HEK293 (cell line): ENCODE measurements at regions not wholly inside any gene's neighbourhood (a gene's known extent, or its start where the extent isn't known, plus 50 kb on each side); places are given as distances from the start of the nearest gene placed in this dataset.
A peak's percentile ranks its signal among the peaks of the same experiment; 100 is the strongest.

ENCODE experiments used
- CTCF ChIA-PET: fragments of 350-600 bp; formaldehyde crosslinking; extraction: SDS; loops from one replicate; lab custom pipeline; 2021; ENCODE audit warnings: antibody characterized with exemption; lab: Yijun Ruan, JAX
- POLR2A ChIA-PET: fragments of 300-600 bp; formaldehyde crosslinking; extraction: SDS; loops from one replicate; lab custom pipeline; 2020; ENCODE audit warnings: antibody characterized with exemption, inconsistent platforms; lab: Yijun Ruan, JAX
- H3K27ac ChIP-seq: fragments of 200-500 bp; sonication (Bioruptor generic); 2 replicates; pipeline ENCODE4 v1.5.1; 2014; ENCODE audit warnings: low read depth, low read length, control low read depth, inconsistent platforms; ENCODE audit errors: extremely low read depth
- H3K36me3 ChIP-seq, 2 experiments: fragments of 200-500 bp in 1 of 2; sonication (Bioruptor generic) in 1 of 2; 1 replicate in 1 of 2; 2 replicates in 1 of 2; pipeline ENCODE4 v1.5.1; 2014 to 2017; ENCODE audit warnings: inconsistent platforms in 2 of 2, low read length in 2 of 2; ENCODE audit not compliant: control insufficient read depth in 2 of 2, insufficient read depth in 1 of 2
- H3K4me1 ChIP-seq: fragments of 200-500 bp; sonication (Bioruptor generic); 2 replicates; pipeline ENCODE4 v1.5.1; 2014; ENCODE audit warnings: mild to moderate bottlenecking, low read length, inconsistent platforms; ENCODE audit not compliant: control insufficient read depth, insufficient read depth
- H3K4me3 ChIP-seq: 2 replicates; pipeline ENCODE4 v1.5.1; 2011; ENCODE audit warnings: low read depth, mild to moderate bottlenecking, control low read depth, low read length, moderate library complexity
- H3K9me3 ChIP-seq: fragments of 200-500 bp; sonication (Bioruptor generic); 2 replicates; pipeline ENCODE4 v1.5.1; 2014; ENCODE audit warnings: low read depth, low read length, inconsistent platforms; ENCODE audit not compliant: control insufficient read depth, insufficient read depth
- GLIS1 ChIP-seq: fragments of 450-650 bp; formaldehyde crosslinking; IDR thresholded peaks from 2 replicates; pipeline ENCODE4 v1.5.1; 2016; ENCODE audit warnings: missing biosample characterization, missing genetic modification characterization
- HOXD13 ChIP-seq: sonication (generic); formaldehyde crosslinking; IDR thresholded peaks from 2 replicates; pipeline ENCODE4 v1.8.0; 2022; ENCODE audit warnings: missing genetic modification reagents, borderline replicate concordance
- IKZF3 ChIP-seq: fragments of 450-650 bp; IDR thresholded peaks from 2 replicates; pipeline ENCODE4 v1.5.0; 2018; ENCODE audit warnings: missing biosample characterization, mild to moderate bottlenecking, missing genetic modification characterization, moderate library complexity
- KLF8 ChIP-seq: fragments of 450-650 bp; formaldehyde crosslinking; IDR thresholded peaks from 2 replicates; pipeline ENCODE4 v1.5.1; 2016; ENCODE audit warnings: missing biosample characterization, missing genetic modification characterization
- SP2 ChIP-seq: fragments of 450-650 bp; formaldehyde crosslinking; IDR thresholded peaks from 2 replicates; pipeline ENCODE4 v1.5.1; 2016; ENCODE audit warnings: missing biosample characterization, missing genetic modification characterization
- TSHZ1 ChIP-seq: fragments of 450-650 bp; formaldehyde crosslinking; IDR thresholded peaks from 2 replicates; pipeline ENCODE4 v1.5.1; 2016; ENCODE audit warnings: missing biosample characterization, missing genetic modification characterization, borderline replicate concordance
- YY1 ChIP-seq: fragments of 450-650 bp; formaldehyde crosslinking; IDR thresholded peaks from 2 replicates; pipeline ENCODE4 v1.5.1; 2018; ENCODE audit warnings: missing biosample characterization, missing genetic modification characterization
- ZBTB20 ChIP-seq: fragments of 450-650 bp; formaldehyde crosslinking; IDR thresholded peaks from 2 replicates; pipeline ENCODE4 v1.5.1; 2016; ENCODE audit warnings: missing biosample characterization, missing genetic modification characterization
- ZBTB8A ChIP-seq: fragments of 450-650 bp; formaldehyde crosslinking; IDR thresholded peaks from 2 replicates; pipeline ENCODE4 v1.5.1; 2016; ENCODE audit warnings: missing biosample characterization, missing genetic modification characterization
- ZFP41 ChIP-seq: fragments of 450-650 bp; formaldehyde crosslinking; IDR thresholded peaks from 2 replicates; pipeline ENCODE4 v1.5.1; 2016; ENCODE audit warnings: missing biosample characterization, missing genetic modification characterization, borderline replicate concordance
- ZIC2 ChIP-seq: fragments of 450-650 bp; formaldehyde crosslinking; IDR thresholded peaks from 2 replicates; pipeline ENCODE4 v1.5.1; 2016; ENCODE audit warnings: missing biosample characterization, missing genetic modification characterization
- ZNF112 ChIP-seq: fragments of 450-650 bp; formaldehyde crosslinking; IDR thresholded peaks from 2 replicates; pipeline ENCODE4 v1.5.0; 2017; ENCODE audit warnings: missing biosample characterization, missing genetic modification characterization
- ZNF114 ChIP-seq: fragments of 450-650 bp; formaldehyde crosslinking; IDR thresholded peaks from 2 replicates; pipeline ENCODE4 v1.5.0; 2017; ENCODE audit warnings: missing biosample characterization, missing genetic modification characterization
- ZNF132 ChIP-seq: fragments of 450-650 bp; formaldehyde crosslinking; IDR thresholded peaks from 2 replicates; pipeline ENCODE4 v1.5.1; 2017; ENCODE audit warnings: missing biosample characterization, missing genetic modification characterization, borderline replicate concordance
- ZNF174 ChIP-seq: fragments of 450-650 bp; formaldehyde crosslinking; IDR thresholded peaks from 2 replicates; pipeline ENCODE4 v1.5.0; 2017; ENCODE audit warnings: missing biosample characterization, mild to moderate bottlenecking, missing genetic modification characterization
- ZNF184 ChIP-seq: fragments of 450-650 bp; IDR thresholded peaks from 2 replicates; pipeline ENCODE4 v1.5.1; 2018; ENCODE audit warnings: missing biosample characterization, mild to moderate bottlenecking, missing genetic modification characterization
- ZNF366 ChIP-seq: fragments of 450-650 bp; formaldehyde crosslinking; conservative IDR thresholded peaks from 2 replicates; pipeline ENCODE4 v1.5.1; 2016; ENCODE audit warnings: missing biosample characterization, missing genetic modification characterization
- ZNF391 ChIP-seq: fragments of 450-650 bp; formaldehyde crosslinking; IDR thresholded peaks from 2 replicates; pipeline ENCODE4 v1.5.1; 2016; ENCODE audit warnings: low read depth, missing biosample characterization, missing genetic modification characterization, borderline replicate concordance
- ZNF544 ChIP-seq: fragments of 450-650 bp; formaldehyde crosslinking; IDR thresholded peaks from 2 replicates; pipeline ENCODE4 v1.5.0; 2017; ENCODE audit warnings: missing biosample characterization, missing genetic modification characterization
- ZNF548 ChIP-seq: fragments of 450-650 bp; formaldehyde crosslinking; IDR thresholded peaks from 2 replicates; pipeline ENCODE4 v1.5.1; 2016; ENCODE audit warnings: missing biosample characterization, missing genetic modification characterization
- ZNF558 ChIP-seq: fragments of 450-650 bp; formaldehyde crosslinking; IDR thresholded peaks from 2 replicates; pipeline ENCODE4 v1.5.1; 2016; ENCODE audit warnings: missing biosample characterization, missing genetic modification characterization
- ZNF561 ChIP-seq: fragments of 450-650 bp; IDR thresholded peaks from 2 replicates; pipeline ENCODE4 v1.5.1; 2018; ENCODE audit warnings: missing biosample characterization, missing genetic modification characterization, borderline replicate concordance
- ZNF596 ChIP-seq: fragments of 450-650 bp; IDR thresholded peaks from 2 replicates; pipeline ENCODE4 v1.5.0; 2018; ENCODE audit warnings: missing biosample characterization, mild to moderate bottlenecking, missing genetic modification characterization, moderate library complexity
- ZNF626 ChIP-seq: fragments of 450-650 bp; sonication (Bioruptor Pico); formaldehyde crosslinking; IDR thresholded peaks from 2 replicates; pipeline ENCODE4 v1.5.1; 2018; ENCODE audit warnings: missing biosample characterization, missing genetic modification characterization, inconsistent platforms
- ZNF670 ChIP-seq: fragments of 450-650 bp; formaldehyde crosslinking; IDR thresholded peaks from 2 replicates; pipeline ENCODE4 v1.5.1; 2016; ENCODE audit warnings: missing biosample characterization, missing genetic modification characterization, low read depth
- ZNF747 ChIP-seq: fragments of 450-650 bp; formaldehyde crosslinking; IDR thresholded peaks from 2 replicates; pipeline ENCODE4 v1.5.1; 2016; ENCODE audit warnings: missing biosample characterization, missing genetic modification characterization
- TF ChIP-seq, protein P1 (sequence below): sonication (generic); formaldehyde crosslinking; IDR thresholded peaks from 2 replicates; pipeline ENCODE4 v1.8.1; 2022; ENCODE audit warnings: mild to moderate bottlenecking, moderate library complexity, missing genetic modification reagents
- TF ChIP-seq, protein P2 (sequence below): IDR thresholded peaks from 2 replicates; pipeline ENCODE4 v1.6.1; 2011; ENCODE audit warnings: mild to moderate bottlenecking, low read depth, low read length, borderline replicate concordance

DNA sequence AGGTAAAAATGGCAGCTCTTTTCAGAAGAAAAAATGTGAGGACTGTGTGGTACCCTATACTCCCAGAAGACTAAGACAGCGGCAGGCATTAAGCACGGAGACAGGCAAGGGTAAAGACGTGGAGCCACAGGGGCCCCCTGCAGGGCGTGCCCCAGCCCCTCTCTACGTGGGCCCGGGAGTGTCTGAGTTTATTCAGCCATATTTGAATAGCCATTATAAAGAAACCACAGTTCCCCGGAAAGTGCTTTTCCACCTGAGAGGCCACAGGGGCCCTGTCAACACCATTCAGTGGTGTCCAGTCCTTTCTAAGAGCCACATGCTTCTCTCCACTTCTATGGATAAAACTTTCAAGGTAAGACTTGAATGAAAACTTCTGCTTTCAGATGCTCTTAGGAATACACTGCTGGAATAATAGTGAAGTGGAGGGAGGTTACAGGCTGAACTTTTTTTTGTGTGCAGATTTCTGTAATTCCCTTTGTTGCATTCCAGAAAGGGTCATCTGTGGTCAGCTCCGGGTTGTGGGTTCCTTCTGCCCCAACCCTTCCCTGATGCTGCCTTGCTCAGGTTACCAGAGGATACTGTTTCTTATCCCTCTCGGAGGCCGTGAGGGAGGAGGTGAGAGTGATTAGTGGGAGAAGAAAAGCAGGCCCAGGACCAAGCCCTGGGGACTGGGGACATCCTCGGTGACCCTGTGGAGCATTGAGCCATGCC lies 58.4 kb downstream of the SLC25A47 start:
- TF ChIP-seq ZBTB8A (tag by site-specific recombination) (0 out of 2 replicates have a peak, but pooled peaks have one; percentile 11), ZFP41 (tag by site-specific recombination) (no peak), ZIC2 (tag by site-specific recombination) (peak; percentile 85), ZNF114 (tag by site-specific recombination) (no peak), ZNF544 (tag by site-specific recombination) (no peak), ZNF548 (no peak), ZNF670 (tag by site-specific recombination) (no peak), SP2 (no peak), ZNF596 (tag by site-specific recombination) (no peak), ZNF174 (tag by site-specific recombination) (no peak), ZNF626 (tag by site-specific recombination) (no peak), ZNF747 (tag by site-specific recombination) (no peak), ZNF184 (tag by site-specific recombination) (no peak), IKZF3 (tag by site-specific recombination) (no peak), YY1 (tag by site-specific recombination) (no peak), ZBTB20 (tag by site-specific recombination) (peak; percentile 76), ZNF558 (tag by site-specific recombination) (no peak), KLF8 (tag by site-specific recombination) (no peak), HOXD13 (CRISPR knock-in tag) (no peak), ZNF561 (tag by site-specific recombination) (no peak), ZNF366 (tag by site-specific recombination) (no peak), ZNF391 (tag by site-specific recombination) (no peak), ZNF132 (no peak), TSHZ1 (tag by site-specific recombination) (no peak), ZNF112 (tag by site-specific recombination) (no peak), GLIS1 (0 out of 2 replicates have a peak, but pooled peaks have one; percentile 22)
- TF ChIP-seq, protein P1, sequence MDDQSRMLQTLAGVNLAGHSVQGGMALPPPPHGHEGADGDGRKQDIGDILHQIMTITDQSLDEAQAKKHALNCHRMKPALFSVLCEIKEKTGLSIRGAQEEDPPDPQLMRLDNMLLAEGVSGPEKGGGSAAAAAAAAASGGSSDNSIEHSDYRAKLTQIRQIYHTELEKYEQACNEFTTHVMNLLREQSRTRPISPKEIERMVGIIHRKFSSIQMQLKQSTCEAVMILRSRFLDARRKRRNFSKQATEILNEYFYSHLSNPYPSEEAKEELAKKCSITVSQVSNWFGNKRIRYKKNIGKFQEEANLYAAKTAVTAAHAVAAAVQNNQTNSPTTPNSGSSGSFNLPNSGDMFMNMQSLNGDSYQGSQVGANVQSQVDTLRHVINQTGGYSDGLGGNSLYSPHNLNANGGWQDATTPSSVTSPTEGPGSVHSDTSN (CRISPR knock-in tag) = no peak
- TF ChIP-seq, protein P2, sequence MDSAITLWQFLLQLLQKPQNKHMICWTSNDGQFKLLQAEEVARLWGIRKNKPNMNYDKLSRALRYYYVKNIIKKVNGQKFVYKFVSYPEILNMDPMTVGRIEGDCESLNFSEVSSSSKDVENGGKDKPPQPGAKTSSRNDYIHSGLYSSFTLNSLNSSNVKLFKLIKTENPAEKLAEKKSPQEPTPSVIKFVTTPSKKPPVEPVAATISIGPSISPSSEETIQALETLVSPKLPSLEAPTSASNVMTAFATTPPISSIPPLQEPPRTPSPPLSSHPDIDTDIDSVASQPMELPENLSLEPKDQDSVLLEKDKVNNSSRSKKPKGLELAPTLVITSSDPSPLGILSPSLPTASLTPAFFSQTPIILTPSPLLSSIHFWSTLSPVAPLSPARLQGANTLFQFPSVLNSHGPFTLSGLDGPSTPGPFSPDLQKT = no peak
- peaks cover 17% of the 10 kb centered on the region for H3K4me1 ChIP-seq
- H3K9me3 ChIP-seq = no peaks in the 10 kb centered on the region
- H3K36me3 ChIP-seq = no peaks in the 10 kb centered on the region
- ChIA-PET POLR2A (no interaction called here), CTCF (interaction anchor here (0.7 to 8.7 kb wide), 7 partner anchors 10 to 1283 kb away, joined by 3 to 144 read pairs (median 8); no protein-coding TSS in a partner anchor)
- no peak overlapping the region for H3K4me3 ChIP-seq
- no peak overlapping the region for H3K27ac ChIP-seq
